WTC11 (cell line): ENCODE measurements at regions not wholly inside any gene's neighbourhood (a gene's known extent, or its start where the extent isn't known, plus 50 kb on each side); places are given as distances from the start of the nearest gene placed in this dataset.

ENCODE experiments used
- ATF3 ChIP-seq: sonication (generic); formaldehyde crosslinking; conservative IDR thresholded peaks from 2 replicates; pipeline ENCODE4 v1.8.1; 2022; ENCODE audit warnings: mild to moderate bottlenecking, missing genetic modification reagents
- E2F4 ChIP-seq: sonication (generic); formaldehyde crosslinking; IDR thresholded peaks from 2 replicates; pipeline ENCODE4 v1.8.1; 2022; ENCODE audit warnings: low read depth, mild to moderate bottlenecking, moderate library complexity, missing genetic modification reagents, borderline replicate concordance
- FOXJ3 ChIP-seq: sonication (generic); formaldehyde crosslinking; IDR thresholded peaks from 2 replicates; pipeline ENCODE4 v1.9.0; 2021; ENCODE audit warnings: missing genetic modification reagents, mild to moderate bottlenecking, borderline replicate concordance
- NR3C1 ChIP-seq: sonication (generic); formaldehyde crosslinking; conservative IDR thresholded peaks from 2 replicates; pipeline ENCODE4 v1.8.1; 2023; ENCODE audit warnings: low read depth, mild to moderate bottlenecking, missing genetic modification reagents
- TCF7 ChIP-seq: sonication (generic); formaldehyde crosslinking; IDR thresholded peaks from 2 replicates; pipeline ENCODE4 v1.8.0; 2022; ENCODE audit warnings: mild to moderate bottlenecking, low read depth, missing genetic modification reagents, moderate library complexity
- USF1 ChIP-seq: sonication (generic); formaldehyde crosslinking; IDR thresholded peaks from 2 replicates; pipeline ENCODE4 v1.8.0; 2022; ENCODE audit warnings: mild to moderate bottlenecking, missing genetic modification reagents
- ZNF232 ChIP-seq: sonication (generic); formaldehyde crosslinking; IDR thresholded peaks from 2 replicates; pipeline ENCODE4 v1.8.0; 2022; ENCODE audit warnings: mild to moderate bottlenecking, missing genetic modification reagents
- ZSCAN18 ChIP-seq: fragments of 250-450 bp; sonication (Bioruptor Pico); IDR thresholded peaks from 2 replicates; pipeline ENCODE4 v2.1.2; 2022; ENCODE audit warnings: mild to moderate bottlenecking, moderate library complexity
- TF ChIP-seq, protein P1 (sequence below): fragments of 200-600 bp; IDR thresholded peaks from 2 replicates; pipeline ENCODE4 v1.8.0; 2022; ENCODE audit warnings: antibody characterized with exemption
- TF ChIP-seq, protein P2 (sequence below): sonication (generic); formaldehyde crosslinking; IDR thresholded peaks from 2 replicates; pipeline ENCODE4 v1.8.0; 2022; ENCODE audit warnings: mild to moderate bottlenecking, missing genetic modification reagents
- TF ChIP-seq, protein P3 (sequence below): sonication (generic); formaldehyde crosslinking; IDR thresholded peaks from 2 replicates; pipeline ENCODE4 v1.8.1; 2023; ENCODE audit warnings: mild to moderate bottlenecking, moderate library complexity, missing genetic modification reagents

- TF ChIP-seq FOXJ3 (CRISPR knock-in tag) (no peak), USF1 (CRISPR knock-in tag) (no peak), ZNF232 (CRISPR knock-in tag) (no peak), ZSCAN18 (CRISPR knock-in tag) (no peak), ATF3 (CRISPR knock-in tag) (no peak), E2F4 (CRISPR knock-in tag) (no peak), NR3C1 (CRISPR knock-in tag) (no peak), TCF7 (CRISPR knock-in tag) (no peak)
- TF ChIP-seq, protein P1, sequence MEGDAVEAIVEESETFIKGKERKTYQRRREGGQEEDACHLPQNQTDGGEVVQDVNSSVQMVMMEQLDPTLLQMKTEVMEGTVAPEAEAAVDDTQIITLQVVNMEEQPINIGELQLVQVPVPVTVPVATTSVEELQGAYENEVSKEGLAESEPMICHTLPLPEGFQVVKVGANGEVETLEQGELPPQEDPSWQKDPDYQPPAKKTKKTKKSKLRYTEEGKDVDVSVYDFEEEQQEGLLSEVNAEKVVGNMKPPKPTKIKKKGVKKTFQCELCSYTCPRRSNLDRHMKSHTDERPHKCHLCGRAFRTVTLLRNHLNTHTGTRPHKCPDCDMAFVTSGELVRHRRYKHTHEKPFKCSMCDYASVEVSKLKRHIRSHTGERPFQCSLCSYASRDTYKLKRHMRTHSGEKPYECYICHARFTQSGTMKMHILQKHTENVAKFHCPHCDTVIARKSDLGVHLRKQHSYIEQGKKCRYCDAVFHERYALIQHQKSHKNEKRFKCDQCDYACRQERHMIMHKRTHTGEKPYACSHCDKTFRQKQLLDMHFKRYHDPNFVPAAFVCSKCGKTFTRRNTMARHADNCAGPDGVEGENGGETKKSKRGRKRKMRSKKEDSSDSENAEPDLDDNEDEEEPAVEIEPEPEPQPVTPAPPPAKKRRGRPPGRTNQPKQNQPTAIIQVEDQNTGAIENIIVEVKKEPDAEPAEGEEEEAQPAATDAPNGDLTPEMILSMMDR = no peak
- TF ChIP-seq, protein P2, sequence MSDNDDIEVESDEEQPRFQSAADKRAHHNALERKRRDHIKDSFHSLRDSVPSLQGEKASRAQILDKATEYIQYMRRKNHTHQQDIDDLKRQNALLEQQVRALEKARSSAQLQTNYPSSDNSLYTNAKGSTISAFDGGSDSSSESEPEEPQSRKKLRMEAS = no peak
- TF ChIP-seq, protein P3, sequence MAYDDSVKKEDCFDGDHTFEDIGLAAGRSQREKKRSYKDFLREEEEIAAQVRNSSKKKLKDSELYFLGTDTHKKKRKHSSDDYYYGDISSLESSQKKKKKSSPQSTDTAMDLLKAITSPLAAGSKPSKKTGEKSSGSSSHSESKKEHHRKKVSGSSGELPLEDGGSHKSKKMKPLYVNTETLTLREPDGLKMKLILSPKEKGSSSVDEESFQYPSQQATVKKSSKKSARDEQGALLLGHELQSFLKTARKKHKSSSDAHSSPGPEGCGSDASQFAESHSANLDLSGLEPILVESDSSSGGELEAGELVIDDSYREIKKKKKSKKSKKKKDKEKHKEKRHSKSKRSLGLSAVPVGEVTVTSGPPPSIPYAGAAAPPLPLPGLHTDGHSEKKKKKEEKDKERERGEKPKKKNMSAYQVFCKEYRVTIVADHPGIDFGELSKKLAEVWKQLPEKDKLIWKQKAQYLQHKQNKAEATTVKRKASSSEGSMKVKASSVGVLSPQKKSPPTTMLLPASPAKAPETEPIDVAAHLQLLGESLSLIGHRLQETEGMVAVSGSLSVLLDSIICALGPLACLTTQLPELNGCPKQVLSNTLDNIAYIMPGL (CRISPR knock-in tag) = no peak
These were observed 196.4 kb downstream of the SIM1 start for GRCh38 chr6:100268326-100268725.
